Osteoblast (primary cell): ENCODE measurements at regions not wholly inside any gene's neighbourhood (a gene's known extent, or its start where the extent isn't known, plus 50 kb on each side); places are given as distances from the start of the nearest gene placed in this dataset.

Source experiments
- DNase-seq: peaks from one replicate; pipeline ENCODE4 v3.0.0; 2011; ENCODE audit warnings: low spot score, mixed read lengths; ENCODE audit not compliant: insufficient read length; ENCODE audit errors: missing footprints
- H2AFZ ChIP-seq: 2 replicates; pipeline ENCODE4 v1.6.0; 2011; ENCODE audit warnings: mild to moderate bottlenecking, low read length
- H3K27ac ChIP-seq: 2 replicates; pipeline ENCODE4 v1.5.1; 2011; ENCODE audit warnings: mild to moderate bottlenecking, low read depth, low read length, moderate library complexity
- H3K27me3 ChIP-seq: 2 replicates; pipeline ENCODE4 v1.6.0; 2012; ENCODE audit warnings: mild to moderate bottlenecking, control low read depth, inconsistent platforms, low read length, moderate library complexity; ENCODE audit not compliant: insufficient read depth
- H3K36me3 ChIP-seq: 2 replicates; pipeline ENCODE4 v1.5.1; 2011; ENCODE audit warnings: mild to moderate bottlenecking, low read length, control low read depth, moderate library complexity; ENCODE audit not compliant: insufficient read depth
- H3K4me1 ChIP-seq: 2 replicates; pipeline ENCODE4 v1.5.1; 2011; ENCODE audit warnings: mild to moderate bottlenecking, low read length, control low read depth, moderate library complexity; ENCODE audit not compliant: insufficient read depth
- H3K4me2 ChIP-seq: 2 replicates; pipeline ENCODE4 v1.6.0; 2011; ENCODE audit warnings: mild to moderate bottlenecking, low read length; ENCODE audit not compliant: insufficient read depth
- H3K4me3 ChIP-seq: fragments of 200-600 bp; sonication (generic); 3 replicates; pipeline ENCODE4 v1.5.1; 2012; ENCODE audit warnings: mild to moderate bottlenecking, low read length, inconsistent platforms; ENCODE audit not compliant: insufficient read depth
- H3K79me2 ChIP-seq: 2 replicates; pipeline ENCODE4 v1.6.0; 2012; ENCODE audit warnings: mild to moderate bottlenecking, low read length, control low read depth, inconsistent platforms; ENCODE audit not compliant: insufficient read depth
- H3K9me3 ChIP-seq: 2 replicates; pipeline ENCODE4 v1.5.1; 2011; ENCODE audit warnings: low read depth, low read length, control low read depth
- H4K20me1 ChIP-seq: 2 replicates; pipeline ENCODE4 v1.6.0; 2012; ENCODE audit warnings: mild to moderate bottlenecking, low read length, control low read depth; ENCODE audit not compliant: insufficient read depth
- CTCF ChIP-seq: IDR thresholded peaks from 2 replicates; pipeline ENCODE4 v1.5.1; 2011; ENCODE audit warnings: mild to moderate bottlenecking, low read depth, low read length, moderate library complexity; ENCODE audit errors: extremely low read depth

GRCh38 chr12:97764700-97765099, 302.1 kb downstream of the RMST start:
- Histone ChIP-seq H3K79me2 (no peaks in the 10 kb centered on the region), H3K27ac (no peak overlapping the region), H3K4me1 (no peaks in the 10 kb centered on the region)

GRCh38 chr12:97767347-97767746, 304.7 kb downstream of the RMST start:
- Histone ChIP-seq H3K9me3 (no peaks in the 10 kb centered on the region), H3K27me3 (no peaks in the 10 kb centered on the region), H3K4me1 (no peaks in the 10 kb centered on the region), H4K20me1 (no peaks in the 10 kb centered on the region), H3K4me2 (no peak overlapping the region), H2AFZ (no peak overlapping the region), H3K4me3 (no peak overlapping the region), H3K79me2 (no peaks in the 10 kb centered on the region), H3K36me3 (no peaks in the 10 kb centered on the region), H3K27ac (no peak overlapping the region)
- no peak for TF ChIP-seq CTCF
- DNase-seq: no peak

More at GRCh38 chr12:97764700-97765099, 302.1 kb downstream of the RMST start:
- no peak overlapping the region for H3K4me3 ChIP-seq
- no peaks in the 10 kb centered on the region for H3K36me3 ChIP-seq
- no peaks in the 10 kb centered on the region for H3K9me3 ChIP-seq
- no peak overlapping the region for H3K4me2 ChIP-seq
- no peak overlapping the region for H2AFZ ChIP-seq
- TF ChIP-seq CTCF: no peak
- H3K27me3 ChIP-seq: no peaks in the 10 kb centered on the region
- H4K20me1 ChIP-seq: no peaks in the 10 kb centered on the region
- DNase-seq: no peak

GRCh38 chr12:97778111-97778510, 315.5 kb downstream of the RMST start:
- TF ChIP-seq CTCF: no peak

GRCh38 chr12:97781342-97781741, 318.7 kb downstream of the RMST start:
- H3K4me2 ChIP-seq: no peak overlapping the region
- no peak for TF ChIP-seq CTCF
- no peaks in the 10 kb centered on the region for H3K27me3 ChIP-seq
- H4K20me1 ChIP-seq: no peaks in the 10 kb centered on the region
- H3K4me3 ChIP-seq: no peak overlapping the region
- H3K36me3 ChIP-seq: no peaks in the 10 kb centered on the region
- no peak for DNase-seq
- H3K4me1 ChIP-seq: no peaks in the 10 kb centered on the region
- H2AFZ ChIP-seq: no peak overlapping the region
- H3K9me3 ChIP-seq: peaks cover 2% of the 10 kb centered on the region
- H3K79me2 ChIP-seq: no peaks in the 10 kb centered on the region
- H3K27ac ChIP-seq: no peak overlapping the region

More at GRCh38 chr12:97778111-97778510, 315.5 kb downstream of the RMST start:
- H3K36me3 ChIP-seq: no peaks in the 10 kb centered on the region
- DNase-seq: no peak
- H3K4me3 ChIP-seq: no peak overlapping the region
- no peak overlapping the region for H3K4me2 ChIP-seq
- no peaks in the 10 kb centered on the region for H3K4me1 ChIP-seq
- no peaks in the 10 kb centered on the region for H3K27me3 ChIP-seq
- no peak overlapping the region for H3K27ac ChIP-seq
- H3K9me3 ChIP-seq: no peaks in the 10 kb centered on the region
- no peak overlapping the region for H2AFZ ChIP-seq
- no peaks in the 10 kb centered on the region for H3K79me2 ChIP-seq
- no peaks in the 10 kb centered on the region for H4K20me1 ChIP-seq
